Activated T-helper 1 cell treated with Interleukin-2 at 50 U/mL for 16 hours (primary cell): ENCODE measurements at regions not wholly inside any gene's neighbourhood (a gene's known extent, or its start where the extent isn't known, plus 50 kb on each side); places are given as distances from the start of the nearest gene placed in this dataset.
"Not testable (repeated sequence)": the region's sequence is repeated elsewhere in the genome, so short reads cannot be mapped to it uniquely, and the experiment has no call there.

ENCODE experiments used
- DNase-seq: peaks from one replicate; pipeline ENCODE4 v3.0.0-alpha.2; 2020; ENCODE audit warnings: low read depth

DNA sequence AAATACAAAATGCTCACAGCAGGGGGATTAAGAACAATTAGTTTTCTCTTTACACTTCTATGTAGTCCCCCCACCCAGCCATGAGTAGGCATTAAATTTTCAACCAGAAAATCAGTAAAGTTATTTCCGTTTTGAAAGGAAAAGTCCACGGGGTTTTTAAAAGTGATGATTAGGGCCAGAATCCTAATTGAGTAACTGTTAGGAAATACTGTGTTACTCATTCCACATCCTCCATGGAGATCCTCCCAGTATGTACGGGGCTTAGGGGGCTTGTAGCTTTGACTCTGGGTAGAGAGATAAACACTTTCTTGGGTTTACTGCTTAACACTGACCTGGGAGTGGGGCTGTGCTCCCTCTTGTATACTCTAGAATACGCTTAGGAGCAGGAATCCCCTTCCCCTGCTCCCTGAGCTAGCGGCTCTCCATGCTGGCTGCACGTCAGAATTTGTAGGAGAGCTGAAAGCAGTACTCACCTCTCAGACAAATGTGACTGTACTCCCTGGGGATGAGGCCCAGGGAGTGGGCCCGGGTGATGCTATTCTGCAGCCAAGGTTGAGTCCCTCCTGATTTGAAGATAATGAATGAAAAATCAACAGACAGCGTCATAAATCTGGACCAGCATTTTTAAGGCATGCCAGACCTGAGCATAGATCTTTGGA lies 100.5 kb downstream of the SLC4A3 start:
- DNase-seq, result no peak

DNA sequence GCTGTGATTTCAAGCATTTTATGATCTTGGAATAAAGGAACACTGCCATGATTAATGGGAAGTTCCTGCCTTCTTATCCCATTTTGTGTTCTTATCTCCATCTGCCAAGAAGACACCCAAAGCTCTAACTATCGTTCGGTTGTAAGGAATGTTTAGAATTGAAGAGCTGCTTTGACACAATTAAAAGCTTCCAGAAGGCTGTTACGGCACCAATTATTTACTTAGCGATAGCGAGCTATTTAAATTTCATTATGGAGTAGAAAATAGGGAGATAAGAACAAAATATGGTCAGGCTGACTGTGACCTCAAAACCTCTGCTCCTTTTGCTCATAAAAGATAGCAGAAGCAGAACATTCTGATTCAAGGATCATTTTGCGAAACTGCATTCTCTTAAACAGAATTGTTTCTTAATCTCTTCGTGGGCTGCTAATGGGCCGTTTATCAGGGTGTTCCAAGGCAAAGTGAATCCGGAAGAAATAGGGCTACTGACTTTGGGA lies 101.6 kb downstream of the SLC4A3 start:
- no peak for DNase-seq

DNA sequence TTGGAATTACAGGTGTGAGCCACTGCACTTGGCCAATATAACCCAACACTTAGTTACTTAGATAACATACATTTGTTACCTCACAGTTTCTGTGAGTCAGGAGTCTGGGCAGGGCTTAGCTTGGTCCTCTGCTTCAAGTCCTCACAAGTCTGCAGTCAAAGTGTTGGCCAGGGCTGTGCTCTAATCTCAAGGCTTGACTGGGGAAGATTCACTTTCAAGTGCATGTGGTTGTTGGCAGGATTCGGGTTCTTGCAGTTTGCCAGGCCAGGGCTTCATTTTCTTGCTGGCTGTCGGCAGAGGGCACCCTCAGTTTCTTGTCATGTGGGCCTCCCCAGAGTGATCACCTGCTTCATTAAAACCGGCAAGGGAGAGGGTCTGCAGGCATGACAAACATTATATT lies 103.7 kb downstream of the SLC4A3 start:
- no peak for DNase-seq

DNA sequence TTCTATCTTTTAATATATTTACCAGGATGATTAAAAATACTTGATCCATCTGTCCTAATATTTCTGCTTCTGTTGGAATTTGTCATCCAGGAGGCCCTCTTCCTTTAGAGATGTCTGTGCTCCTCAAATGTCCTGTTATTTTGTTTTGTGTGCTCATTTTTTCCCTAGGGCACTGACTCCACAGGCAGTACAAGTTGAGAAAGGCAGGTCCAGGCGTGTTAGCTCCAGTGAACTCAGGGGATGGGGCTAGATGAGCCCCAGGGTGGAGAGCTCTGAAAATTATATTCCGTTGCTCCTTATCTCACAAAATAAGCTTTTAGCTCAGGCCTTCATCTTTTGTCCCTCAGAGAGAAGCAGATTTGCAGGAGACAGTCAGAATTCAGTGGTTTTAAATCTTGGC lies 105.7 kb downstream of the SLC4A3 start:
- no peak for DNase-seq

DNA sequence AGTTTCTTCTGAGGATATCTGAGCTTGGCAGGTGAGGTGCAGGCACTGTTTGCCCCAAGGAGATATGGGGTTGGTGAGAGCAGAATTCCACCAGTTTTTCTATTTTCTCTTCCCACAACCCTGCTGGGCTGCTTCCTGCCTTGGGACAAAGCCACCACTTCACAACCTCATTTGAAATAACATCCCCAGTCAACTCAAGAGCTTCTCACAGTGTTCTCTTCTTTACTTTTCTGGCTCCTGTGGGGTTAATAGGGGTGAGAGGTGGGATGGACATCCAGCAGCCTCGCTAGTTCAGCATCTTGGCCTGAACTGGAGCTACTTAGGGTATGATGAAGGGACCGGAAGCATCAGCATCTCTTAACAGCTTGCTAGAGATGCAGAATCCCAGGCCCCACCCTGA lies 106.3 kb downstream of the SLC4A3 start:
- DNase-seq, result no peak

DNA sequence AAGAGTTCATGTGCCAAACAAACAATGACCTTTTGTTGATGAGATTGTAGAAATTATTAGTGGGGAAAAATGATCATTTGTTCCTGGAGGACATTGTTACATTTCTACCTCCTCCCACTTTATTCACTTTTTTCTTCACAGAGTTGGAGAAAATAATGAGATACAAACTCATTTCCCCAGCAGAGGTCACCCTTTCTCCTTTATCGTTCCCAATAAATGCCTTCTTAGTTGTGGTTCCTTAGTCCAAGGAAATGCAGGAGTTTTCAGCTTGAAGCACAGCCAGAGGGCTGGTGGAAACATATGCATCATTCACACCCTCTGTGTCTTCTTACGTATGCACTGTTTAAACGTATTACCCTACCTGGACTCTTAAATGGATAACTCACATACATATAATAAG lies 108.8 kb downstream of the SLC4A3 start:
- DNase-seq, result no peak

DNA sequence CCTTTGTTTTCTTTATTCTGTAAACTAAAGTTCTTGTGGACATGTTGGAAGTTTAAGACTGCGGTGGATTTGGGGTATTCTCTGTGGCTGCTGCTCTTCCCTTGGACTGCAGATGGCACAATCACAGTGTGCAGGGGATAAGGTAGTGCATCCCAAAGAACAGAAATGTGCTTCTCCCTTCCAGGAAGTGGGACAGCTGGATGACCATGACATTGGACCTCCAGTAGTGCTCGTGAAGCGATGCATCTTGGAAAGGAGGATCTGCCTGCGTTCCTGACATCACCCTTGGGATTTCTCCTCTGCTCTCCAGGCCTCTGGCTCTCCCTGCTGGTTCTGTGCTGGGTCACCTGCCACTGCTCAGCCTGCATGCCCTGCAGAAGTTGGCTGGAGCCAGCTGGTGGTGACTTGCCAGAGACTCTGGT lies 109.9 kb downstream of the SLC4A3 start:
- DNase-seq, result no peak

DNA sequence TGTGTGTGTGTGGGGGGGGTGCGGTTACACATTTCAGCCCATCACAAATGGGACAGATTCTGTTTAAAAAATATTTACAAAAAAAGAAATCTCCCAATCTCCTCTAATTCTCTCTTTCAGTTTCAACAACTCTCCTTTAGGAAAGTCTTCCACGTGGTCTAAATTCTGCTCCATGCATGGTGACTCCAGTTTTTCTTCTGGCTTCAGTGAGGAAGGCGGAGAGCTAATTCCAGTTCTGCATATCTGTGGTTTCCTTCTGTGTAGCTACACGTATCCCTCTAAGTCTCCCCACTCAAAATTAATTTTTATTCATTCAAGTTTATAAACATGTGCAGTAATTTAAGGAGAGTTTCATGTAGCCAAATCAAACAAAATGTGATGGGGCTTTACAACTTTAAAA lies 111.6 kb downstream of the SLC4A3 start:
- no peak for DNase-seq

DNA sequence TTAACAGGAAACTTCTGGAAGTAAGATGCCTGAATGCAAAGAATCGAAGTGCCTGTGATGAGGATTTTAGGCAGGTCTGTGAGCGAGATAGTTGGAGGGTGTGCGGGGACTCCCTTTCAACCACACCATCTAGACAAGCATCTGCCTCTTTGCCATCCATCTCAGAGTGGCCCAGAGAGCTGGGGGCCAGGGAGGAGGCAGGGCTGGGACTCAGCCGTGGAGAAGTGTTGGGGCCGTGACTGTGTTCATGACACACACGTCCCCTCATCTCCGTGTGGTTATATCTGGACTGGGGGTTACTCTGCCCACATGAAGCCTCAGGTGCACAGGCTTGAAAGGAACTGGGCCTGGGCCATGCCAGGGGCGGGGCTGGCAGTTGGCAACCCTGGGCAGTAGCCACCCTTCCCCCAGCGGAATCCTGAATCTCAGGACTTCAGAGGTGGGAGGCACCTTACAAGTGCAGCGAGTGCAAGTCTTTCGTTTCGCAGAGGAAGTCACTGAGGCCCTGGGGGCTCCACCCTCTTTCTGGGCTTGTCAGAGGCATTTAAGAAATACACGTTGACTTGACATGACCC lies 112.5 kb downstream of the SLC4A3 start:
- DNase-seq, result no peak

DNA sequence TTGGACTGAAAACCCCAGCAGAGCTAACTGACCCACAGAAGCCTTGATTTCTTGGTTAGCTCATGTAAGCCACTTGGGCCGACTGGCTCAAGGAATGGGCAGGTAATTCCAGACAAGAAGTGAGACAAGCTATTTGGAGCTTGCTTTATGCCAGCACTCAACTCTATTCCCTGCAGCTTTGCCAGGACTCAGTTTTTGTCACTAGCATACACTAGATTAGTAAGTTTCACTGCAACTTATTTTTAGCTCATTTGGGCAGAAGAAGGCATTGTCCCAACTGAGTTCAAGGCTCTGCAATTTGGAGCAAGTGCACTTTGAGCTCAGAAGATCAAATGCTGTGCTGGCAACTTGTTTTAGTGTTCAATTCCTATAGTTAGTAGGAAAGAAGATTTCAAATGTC lies 116.1 kb downstream of the SLC4A3 start:
- DNase-seq, result no peak

DNA sequence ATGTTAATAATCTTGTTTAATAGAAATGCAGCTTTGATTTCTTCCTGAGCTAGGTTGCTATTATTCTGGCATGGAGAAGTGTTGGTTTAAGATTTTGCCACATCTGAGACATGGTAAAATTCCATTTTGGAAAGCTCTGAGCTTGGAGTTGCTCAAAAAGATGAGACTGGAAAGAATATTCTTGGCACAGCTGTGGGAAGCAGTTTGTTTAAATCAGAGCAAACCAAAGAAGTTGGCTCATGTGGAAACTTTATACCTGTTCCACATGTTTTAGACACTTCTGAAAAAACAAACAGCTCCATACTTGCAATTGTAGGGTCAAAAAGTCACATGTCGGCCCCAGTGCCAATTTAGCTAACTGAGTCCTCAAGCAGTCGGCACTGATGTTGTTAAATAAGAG lies 116.6 kb downstream of the SLC4A3 start:
- no peak for DNase-seq

DNA sequence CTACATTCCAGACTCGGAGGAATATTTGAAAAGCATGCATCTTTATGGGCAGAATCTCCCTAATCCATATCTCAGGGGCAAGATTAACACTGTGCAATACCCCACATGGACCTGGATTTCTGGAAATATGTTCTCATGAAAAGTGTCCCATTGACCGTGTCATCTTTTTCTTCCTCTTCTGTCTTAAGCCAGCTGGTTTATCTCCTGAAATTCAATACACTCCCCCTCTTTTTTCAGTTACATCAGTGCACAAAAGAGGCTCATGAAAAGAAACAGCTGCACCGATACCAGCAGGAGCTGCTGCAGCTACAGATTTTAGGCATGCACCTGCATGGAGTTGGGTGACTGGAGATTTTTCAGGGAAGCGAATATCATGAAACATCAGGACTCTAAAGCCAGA lies 117.2 kb downstream of the SLC4A3 start:
- no peak for DNase-seq

DNA sequence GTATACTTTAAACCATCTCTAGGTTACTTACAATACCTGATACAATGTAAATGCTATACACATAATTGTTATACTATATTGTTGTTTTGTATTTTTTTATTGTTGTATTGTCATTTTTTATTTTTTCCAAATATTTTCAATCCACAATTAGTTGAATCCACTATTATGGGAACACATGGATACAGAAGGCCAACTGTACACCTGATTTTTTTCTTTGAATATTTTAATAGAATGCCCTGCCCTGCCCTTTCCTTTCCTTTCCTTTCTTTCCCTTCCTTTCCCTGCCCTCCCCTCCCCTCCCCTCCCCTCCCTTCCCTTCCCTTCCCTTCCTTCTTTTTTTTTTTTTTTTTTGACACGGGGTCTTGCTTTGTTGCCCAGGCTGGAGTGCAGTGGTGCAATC lies 120.2 kb downstream of the SLC4A3 start:
- DNase-seq, result no peak

DNA sequence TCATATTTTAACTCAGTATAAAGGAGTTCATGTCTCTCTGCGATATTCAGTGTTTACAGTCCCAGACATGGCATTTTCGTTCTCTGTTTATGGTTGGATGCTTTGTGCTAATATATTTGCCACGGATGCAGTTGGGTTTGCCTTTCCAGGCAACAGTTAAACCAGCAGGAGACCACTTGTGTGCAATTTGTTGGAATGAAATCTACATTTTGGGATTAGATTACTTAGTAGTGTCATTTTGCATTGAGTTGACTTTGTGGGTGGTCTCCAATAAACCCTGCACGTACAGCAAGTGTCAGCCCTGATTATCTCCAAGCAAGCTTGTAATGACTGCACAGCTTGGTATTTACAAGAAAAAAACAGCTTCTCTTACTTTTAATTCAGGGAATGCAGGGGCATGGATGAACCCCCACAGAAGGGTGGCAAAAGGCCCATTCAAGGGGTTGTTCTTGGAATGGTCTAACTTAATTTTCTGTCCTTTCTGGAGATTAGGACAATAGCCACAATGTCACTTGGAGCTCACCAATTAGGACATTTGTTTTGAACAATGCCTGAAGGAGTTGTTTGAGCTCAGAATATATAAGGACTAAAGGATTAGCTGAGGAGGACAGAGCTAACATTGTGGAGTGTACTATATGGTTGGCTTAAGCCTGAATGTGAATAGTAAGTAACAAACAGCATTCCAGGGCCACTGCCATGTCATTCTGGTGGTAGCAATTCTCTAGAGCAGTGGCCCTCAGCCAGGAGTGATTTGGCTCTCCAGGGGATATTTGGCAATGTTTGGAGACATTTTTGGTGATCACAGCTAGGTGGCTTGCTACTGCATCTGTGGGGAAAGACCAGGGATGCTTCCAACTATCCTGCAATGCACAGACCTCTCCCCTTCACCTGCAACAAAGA lies 121.5 kb downstream of the SLC4A3 start:
- no peak for DNase-seq

DNA sequence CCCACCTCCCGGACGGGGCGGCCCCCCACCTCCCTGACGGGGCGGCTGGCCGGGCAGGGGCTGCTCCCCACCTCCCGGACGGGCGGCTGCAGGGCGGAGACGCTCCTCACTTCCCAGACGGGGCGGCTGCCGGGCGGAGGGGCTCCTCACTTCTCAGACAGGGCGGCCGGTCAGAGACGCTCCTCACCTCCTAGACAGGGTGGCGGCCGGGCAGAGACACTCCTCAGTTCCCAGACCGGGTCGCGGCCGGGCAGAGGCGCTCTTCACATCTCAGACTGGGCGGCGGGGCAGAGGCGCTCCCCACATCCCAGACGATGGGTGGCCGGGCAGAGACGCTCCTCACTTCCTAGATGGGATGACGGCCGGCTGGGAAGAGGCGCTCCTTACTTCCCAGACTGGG lies 123.7 kb downstream of the SLC4A3 start:
- DNase-seq, result not testable (repeated sequence)

DNA sequence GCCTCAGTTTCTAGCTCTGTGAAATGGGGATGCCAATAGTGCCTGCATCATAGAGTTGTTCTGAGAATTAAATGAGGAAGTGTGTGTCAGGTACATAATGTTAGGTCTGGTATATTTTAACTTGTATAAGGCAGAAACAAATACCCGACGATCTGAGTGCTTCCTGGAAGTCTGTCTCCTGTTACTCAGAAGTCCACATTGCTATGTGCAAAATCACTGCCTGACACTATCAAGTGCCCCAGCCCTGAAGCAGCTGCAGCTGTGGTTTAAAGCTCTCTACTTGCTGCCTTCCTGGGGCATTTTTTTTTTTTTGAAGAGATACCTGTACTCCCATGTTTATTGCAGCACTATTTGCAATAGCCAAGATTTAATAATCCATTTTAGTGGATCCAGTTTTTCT lies 125.3 kb downstream of the SLC4A3 start:
- DNase-seq, result no peak

DNA sequence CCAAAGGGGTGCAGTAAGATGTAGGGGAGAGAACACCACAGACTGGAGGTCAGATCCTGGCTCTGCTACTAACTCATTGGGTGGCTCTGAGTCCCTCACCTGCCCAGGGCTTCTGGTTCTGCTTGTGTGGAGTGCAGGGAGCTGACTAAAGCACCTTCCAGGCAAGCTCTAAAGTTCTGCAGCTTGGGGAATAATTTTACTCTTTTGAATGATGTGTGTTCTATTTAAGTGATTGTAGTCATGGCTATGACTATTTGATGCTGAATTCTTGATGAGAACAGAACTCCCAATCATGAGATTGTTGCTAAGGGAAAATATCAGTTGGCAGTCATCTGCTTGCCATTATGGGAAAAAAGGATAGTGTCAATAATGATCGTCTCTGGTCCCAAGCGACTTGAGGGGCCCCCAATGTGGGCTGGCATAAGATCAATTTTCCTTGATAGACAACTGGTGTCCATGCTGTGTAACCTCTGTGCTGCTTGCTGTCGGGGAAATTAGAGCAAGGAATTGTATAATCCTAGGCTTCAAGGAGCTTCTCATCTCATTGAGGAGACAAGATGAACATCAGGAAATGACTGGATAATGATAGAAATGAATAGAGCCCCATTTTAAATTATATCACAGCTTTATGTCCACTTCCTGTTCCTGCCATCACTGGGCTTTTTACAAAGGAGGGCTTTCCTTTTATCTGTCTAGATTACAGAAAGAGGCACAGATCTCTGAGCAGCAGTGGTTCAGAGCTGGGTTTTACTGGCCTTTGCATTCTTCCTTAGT lies 131.7 kb downstream of the SLC4A3 start:
- no peak for DNase-seq

DNA sequence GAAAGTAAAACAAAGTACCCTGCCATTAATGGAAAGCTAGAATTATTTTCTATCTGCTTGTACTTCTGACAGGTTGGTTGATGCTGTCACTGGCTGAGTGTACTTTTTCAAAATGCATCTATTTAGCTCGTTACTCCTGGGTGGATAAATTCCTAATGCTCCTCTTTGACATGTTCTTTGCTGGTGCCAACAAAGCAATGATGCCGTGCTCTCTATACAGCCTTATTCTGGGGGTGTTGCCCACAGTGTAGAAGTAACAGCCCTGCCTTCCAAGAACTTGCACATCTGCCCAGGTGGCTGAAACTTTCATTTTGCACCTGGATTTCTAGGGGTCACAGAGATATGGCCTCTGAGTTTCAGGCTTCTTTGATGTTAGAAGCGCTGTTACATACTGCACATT lies 132.4 kb downstream of the SLC4A3 start:
- no peak for DNase-seq

DNA sequence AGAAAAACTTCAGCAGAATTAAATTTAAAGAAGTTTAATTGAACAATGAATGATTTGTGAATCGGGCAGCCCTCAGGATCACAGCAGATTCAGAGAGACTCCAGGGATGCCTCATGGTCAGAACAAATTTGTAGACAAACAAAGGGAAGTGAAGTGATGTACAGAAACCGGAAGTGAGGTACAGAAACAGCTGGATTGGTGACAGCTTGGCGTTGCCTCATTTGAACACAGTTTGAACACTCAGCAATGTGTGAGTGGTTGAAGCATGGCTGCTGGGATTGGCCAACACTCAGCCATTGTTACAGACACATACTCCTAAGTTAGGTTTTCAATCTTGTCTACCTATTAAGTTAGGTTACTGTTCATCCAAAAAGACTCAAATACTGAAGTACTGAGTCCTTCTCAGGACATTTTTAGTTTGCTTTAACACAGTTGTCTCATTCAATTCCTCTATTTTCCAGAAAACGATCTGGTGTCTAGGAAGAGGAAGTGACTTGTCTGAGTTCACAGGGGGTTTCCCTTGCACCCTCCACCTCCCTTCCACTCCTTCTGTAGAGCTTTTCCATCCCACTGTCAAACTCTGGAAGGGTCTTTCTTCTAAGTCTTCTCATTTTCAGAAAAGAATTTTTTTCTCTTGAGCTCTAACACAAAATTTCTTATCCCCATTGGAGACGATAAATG lies 137.9 kb downstream of the SLC4A3 start:
- no peak for DNase-seq

DNA sequence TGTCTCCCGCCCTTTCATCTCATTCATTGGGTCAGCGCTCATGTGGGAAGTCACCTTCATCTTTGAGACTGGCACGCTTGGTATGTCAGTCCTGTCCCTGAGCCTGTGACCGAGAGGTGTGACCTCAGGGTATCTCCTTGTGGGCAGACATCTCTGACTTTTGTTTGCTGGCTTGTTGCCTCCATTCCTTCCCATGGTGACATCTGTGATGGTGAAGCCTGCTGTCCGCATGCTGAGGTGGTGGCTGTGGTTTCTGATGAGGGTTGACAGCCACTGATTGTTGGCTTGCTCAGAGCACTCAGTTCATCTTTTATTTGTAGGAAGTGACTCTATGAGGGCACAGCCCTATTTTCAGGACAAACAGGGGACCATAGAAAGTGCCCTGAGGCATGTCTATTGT lies 139.2 kb downstream of the SLC4A3 start:
- no peak for DNase-seq

DNA sequence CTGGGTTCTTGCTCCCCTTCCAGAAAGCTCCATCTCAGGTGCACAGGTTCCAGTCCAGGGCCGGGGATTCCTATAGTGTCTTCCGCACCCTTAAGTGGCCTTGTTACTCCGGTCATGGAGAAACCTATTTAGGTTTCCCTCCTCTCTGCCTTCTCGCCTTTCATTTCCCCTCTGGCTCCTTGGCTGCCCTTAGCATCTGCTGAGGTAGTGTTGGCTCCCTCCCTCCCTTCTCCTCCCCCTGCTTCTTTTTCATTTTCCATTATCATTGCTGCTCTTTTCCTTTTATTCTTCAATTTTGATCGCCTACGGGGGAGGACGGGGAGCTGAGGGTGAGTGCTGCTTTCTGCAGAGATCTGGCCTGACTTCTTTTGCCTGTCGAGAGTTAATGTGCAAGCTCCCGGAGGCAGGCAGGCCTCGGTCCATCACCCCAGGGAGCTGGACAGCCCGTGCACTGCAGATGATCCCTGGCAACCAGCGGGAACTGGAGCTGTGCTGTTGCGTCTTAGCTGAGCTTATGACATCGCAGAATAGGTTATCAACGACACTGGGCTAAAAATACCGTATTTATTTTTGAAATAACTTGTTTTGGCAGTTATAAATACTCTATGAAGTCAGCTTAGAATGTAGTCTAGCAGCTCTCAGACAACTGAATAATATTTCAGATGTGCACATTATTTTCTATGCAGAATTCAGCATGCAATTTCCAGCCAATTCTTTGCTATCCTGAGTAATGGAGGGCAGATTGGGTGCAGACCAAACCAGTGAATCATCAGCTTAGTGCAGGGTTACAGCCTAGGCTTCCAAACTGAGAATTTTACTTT lies 141.9 kb downstream of the SLC4A3 start:
- no peak for DNase-seq
